Type B pancreatic cell (in vitro differentiated cells): ENCODE measurements at regions not wholly inside any gene's neighbourhood (a gene's known extent, or its start where the extent isn't known, plus 50 kb on each side); places are given as distances from the start of the nearest gene placed in this dataset.

Source experiments
- DNase-seq: peaks from one replicate; pipeline ENCODE4 v3.0.0; 2021; ENCODE audit warnings: mixed read lengths; ENCODE audit not compliant: unreplicated experiment; ENCODE audit errors: extremely low spot score
- H3K27ac Mint-ChIP-seq: 2 replicates; pipeline ENCODE4 v1.8.0; 2021; ENCODE audit warnings: mild to moderate bottlenecking, mixed read lengths
- H3K27me3 Mint-ChIP-seq: 2 replicates; pipeline ENCODE4 v1.8.0; 2021; ENCODE audit warnings: mixed read lengths
- H3K36me3 Mint-ChIP-seq: 2 replicates; pipeline ENCODE4 v1.8.0; 2021; ENCODE audit warnings: mixed read lengths
- H3K4me1 Mint-ChIP-seq: one replicate; pipeline ENCODE4 v1.8.0; 2021; ENCODE audit warnings: mixed read lengths; ENCODE audit not compliant: unreplicated experiment
- H3K4me3 Mint-ChIP-seq: 2 replicates; pipeline ENCODE4 v1.8.0; 2021; ENCODE audit warnings: mild to moderate bottlenecking, mixed read lengths
- H3K9me3 Mint-ChIP-seq: 2 replicates; pipeline ENCODE4 v1.8.0; 2021; ENCODE audit warnings: mixed read lengths
- CTCF ChIP-seq: fragments of 200-600 bp; sonication (generic); conservative IDR thresholded peaks from 2 replicates; pipeline ENCODE4 v1.5.0; 2021; ENCODE audit warnings: antibody characterized with exemption, mild to moderate bottlenecking

- no peaks in the 10 kb centered on the region for H3K27me3 Mint-ChIP-seq
- H3K36me3 Mint-ChIP-seq, result peaks cover 12% of the 10 kb centered on the region
- no peak for DNase-seq
- H3K9me3 Mint-ChIP-seq, result peaks cover 6% of the 10 kb centered on the region
- no peak overlapping the region for H3K4me3 Mint-ChIP-seq
- H3K4me1 Mint-ChIP-seq, result peaks cover under 1% of the 10 kb centered on the region
- H3K27ac Mint-ChIP-seq, result no peak overlapping the region
- no peak for TF ChIP-seq CTCF
These were observed 446.8 kb upstream of the RARB start for GRCh38 chr3:24981309-24981708.

- H3K4me3 Mint-ChIP-seq, result no peak overlapping the region
- peaks cover 7% of the 10 kb centered on the region for H3K4me1 Mint-ChIP-seq
- no peak overlapping the region for H3K27ac Mint-ChIP-seq
- H3K36me3 Mint-ChIP-seq, result peaks cover 12% of the 10 kb centered on the region
- peaks cover 6% of the 10 kb centered on the region for H3K9me3 Mint-ChIP-seq
- DNase-seq, result no peak
- H3K27me3 Mint-ChIP-seq, result no peaks in the 10 kb centered on the region
- TF ChIP-seq CTCF, result no peak
These were observed 446.1 kb upstream of the RARB start for GRCh38 chr3:24981924-24982323.

DNA sequence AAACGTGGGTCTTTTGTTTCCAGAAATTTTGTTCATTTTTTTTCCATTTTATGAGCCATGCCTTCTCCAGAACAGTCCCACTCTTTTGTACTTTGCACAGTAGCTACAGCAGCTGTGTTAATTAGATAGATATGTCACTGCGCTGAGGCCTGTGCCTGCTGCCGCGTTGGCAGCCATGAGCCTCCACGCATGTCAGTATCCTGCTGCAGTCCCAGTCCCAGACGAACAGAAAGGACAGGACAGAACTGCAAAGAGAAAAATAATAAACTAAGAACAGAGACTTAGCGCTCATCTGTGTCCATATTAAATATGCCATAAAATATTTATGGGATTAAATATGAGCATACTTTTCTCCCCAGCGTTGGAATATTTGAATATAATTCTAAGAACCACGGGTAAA, 442.4 kb upstream of the RARB start:
- Mint-ChIP-seq H3K36me3 (no peaks in the 10 kb centered on the region), H3K27me3 (no peaks in the 10 kb centered on the region), H3K27ac (no peak overlapping the region), H3K4me3 (no peak overlapping the region), H3K9me3 (no peaks in the 10 kb centered on the region), H3K4me1 (peaks cover 17% of the 10 kb centered on the region)
- no peak for TF ChIP-seq CTCF
- DNase-seq, result no peak

DNA sequence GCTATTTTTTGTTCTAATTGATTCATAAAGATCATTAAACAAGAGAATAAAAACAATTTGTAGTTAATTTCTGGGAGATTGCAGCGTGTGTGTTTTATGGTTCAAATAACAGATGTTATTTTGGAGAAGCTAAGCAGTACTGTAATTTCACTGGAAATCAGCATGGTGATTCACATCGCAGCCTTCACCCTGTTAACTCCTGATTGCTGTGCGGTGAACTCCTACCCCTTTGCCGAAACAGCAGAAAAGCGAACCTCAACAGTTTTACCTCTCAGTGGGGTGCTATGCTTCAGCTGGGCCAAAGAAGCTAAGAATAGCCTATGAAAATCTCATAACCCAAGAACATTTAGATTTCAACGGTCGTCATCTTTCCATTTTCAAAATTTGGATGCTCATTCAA, 441.5 kb upstream of the RARB start:
- Mint-ChIP-seq H3K27ac (no peak overlapping the region), H3K27me3 (no peaks in the 10 kb centered on the region), H3K4me3 (peak overlapping the region; percentile 15), H3K9me3 (no peaks in the 10 kb centered on the region), H3K36me3 (peaks cover 3% of the 10 kb centered on the region), H3K4me1 (peaks cover 17% of the 10 kb centered on the region)
- no peak for DNase-seq
- no peak for TF ChIP-seq CTCF

DNA sequence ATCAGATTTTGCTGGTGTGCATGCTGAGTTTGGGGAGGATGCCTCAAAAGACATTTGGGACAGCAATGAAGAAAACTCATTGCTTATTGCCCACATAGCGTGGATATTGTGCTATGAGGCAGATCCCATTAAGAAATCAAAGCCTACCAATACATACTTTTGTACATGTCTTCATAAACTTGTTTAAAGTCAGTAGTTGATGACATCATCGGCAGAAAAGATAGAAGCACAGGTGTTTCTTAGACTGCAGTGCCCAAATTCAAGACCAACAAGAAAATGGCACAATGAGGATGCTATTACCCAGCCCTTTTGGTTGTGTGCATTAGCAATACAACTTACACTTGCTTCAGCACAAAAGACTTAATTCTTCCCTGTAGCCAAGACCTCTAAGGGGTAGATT, 428.7 kb upstream of the RARB start:
- DNase-seq, result no peak
- peaks cover 23% of the 10 kb centered on the region for H3K4me1 Mint-ChIP-seq
- H3K36me3 Mint-ChIP-seq, result peaks cover 4% of the 10 kb centered on the region
- TF ChIP-seq CTCF, result no peak
- no peak overlapping the region for H3K4me3 Mint-ChIP-seq
- H3K27ac Mint-ChIP-seq, result no peak overlapping the region
- H3K9me3 Mint-ChIP-seq, result peaks cover 6% of the 10 kb centered on the region
- H3K27me3 Mint-ChIP-seq, result no peaks in the 10 kb centered on the region

- no peak for DNase-seq
- Mint-ChIP-seq H3K9me3 (peaks cover 8% of the 10 kb centered on the region), H3K4me1 (peaks cover 23% of the 10 kb centered on the region), H3K27me3 (no peaks in the 10 kb centered on the region), H3K4me3 (no peak overlapping the region), H3K27ac (no peak overlapping the region), H3K36me3 (peaks cover 7% of the 10 kb centered on the region)
- TF ChIP-seq CTCF, result no peak
These were observed 427.0 kb upstream of the RARB start for GRCh38 chr3:25000971-25001591.
